ENCODE measurements at regions not wholly inside any gene's neighbourhood (a gene's known extent, or its start where the extent isn't known, plus 50 kb on each side); places are given as distances from the start of the nearest gene placed in this dataset.
"Not testable (repeated sequence)": the region's sequence is repeated elsewhere in the genome, so short reads cannot be mapped to it uniquely, and the experiment has no call there.

- TF ChIP-seq SUZ12 (IDR thresholded peaks at IDR 0.05; ENCODE audit: extremely low read depth, insufficient read depth, insufficient read length); YY1 (IDR thresholded peaks at IDR 0.05; ENCODE audit: insufficient read depth, insufficient read length); ZNF274 (IDR thresholded peaks at IDR 0.05; ENCODE audit: low read depth, low read length): not testable (repeated sequence)
Measured at GRCh38 chr4:138622362-138622761, 380.2 kb upstream of the SLC7A11 start.
